ENCODE measurements at regions not wholly inside any gene's neighbourhood (a gene's known extent, or its start where the extent isn't known, plus 50 kb on each side); places are given as distances from the start of the nearest gene placed in this dataset.
A peak's percentile ranks its signal among the peaks of the same experiment; 100 is the strongest.
"Not testable (repeated sequence)": the region's sequence is repeated elsewhere in the genome, so short reads cannot be mapped to it uniquely, and the experiment has no call there.

DNA sequence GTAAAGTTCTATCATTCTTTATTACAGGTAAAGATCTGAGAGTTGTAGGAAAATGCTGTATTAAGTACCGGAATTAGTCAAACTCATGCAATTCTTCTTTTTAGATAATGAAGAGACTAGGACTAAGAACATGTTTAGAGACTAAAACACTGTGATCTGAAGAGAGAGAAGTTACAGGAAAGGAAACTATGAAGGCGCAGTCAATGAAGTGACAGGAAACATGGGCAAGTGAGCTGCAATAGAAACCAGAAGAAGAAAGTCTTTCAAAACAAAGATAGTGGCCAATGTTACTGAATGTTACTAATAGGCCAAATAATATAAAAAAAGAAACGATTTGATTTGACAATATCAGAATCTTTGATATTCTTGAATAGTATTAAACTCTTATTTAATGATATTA lies 659.4 kb upstream of the RGS18 start:
- DNase-seq (ENCODE audit: low spot score in 2 of 2, unreplicated experiment in 2 of 2), result no peak
- H3K36me3 Mint-ChIP-seq, result no peaks in the 10 kb centered on the region
- H3K27ac Mint-ChIP-seq, result no peak overlapping the region
- no peak for TF ChIP-seq CTCF (IDR thresholded peaks at IDR 0.05; ENCODE audit: unreplicated experiment)
- H3K4me1 Mint-ChIP-seq, result peaks cover 7% of the 10 kb centered on the region
- H3K27me3 Mint-ChIP-seq (ENCODE audit: low read depth), result peaks cover 7% of the 10 kb centered on the region
- no peaks in the 10 kb centered on the region for H3K9me3 Mint-ChIP-seq
- no peak overlapping the region for H3K4me3 Mint-ChIP-seq

DNA sequence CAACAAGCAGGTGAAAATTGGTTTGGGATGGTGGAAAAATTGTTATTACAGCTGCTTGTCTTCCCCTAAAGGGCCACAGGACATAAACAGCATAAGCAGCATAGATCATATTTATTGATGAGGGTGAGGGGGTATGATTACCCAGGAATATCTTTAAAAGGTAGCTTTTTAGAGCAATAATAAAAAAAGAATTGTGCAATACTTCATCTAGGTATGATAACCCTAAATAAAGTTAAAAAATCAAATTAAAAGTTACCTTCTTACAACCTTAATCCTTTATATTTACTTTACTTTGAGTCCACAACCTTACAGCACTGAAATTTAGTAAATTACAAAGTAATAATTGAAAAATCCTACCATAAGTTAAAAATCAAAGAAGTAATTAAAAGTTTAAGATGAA lies 653.3 kb upstream of the RGS18 start:
- Mint-ChIP-seq H3K4me1 (no peaks in the 10 kb centered on the region), H3K9me3 (peaks cover 4% of the 10 kb centered on the region), H3K4me3 (no peak overlapping the region), H3K36me3 (no peaks in the 10 kb centered on the region), H3K27me3 (ENCODE audit: low read depth) (peaks cover 5% of the 10 kb centered on the region), H3K27ac (no peak overlapping the region)
- TF ChIP-seq CTCF (IDR thresholded peaks at IDR 0.05; ENCODE audit: unreplicated experiment), result no peak
- no peak for DNase-seq (ENCODE audit: low spot score in 2 of 2, unreplicated experiment in 2 of 2)

GRCh38 chr1:191508239-191508638 lies 650.0 kb upstream of the RGS18 start:
- TF ChIP-seq CTCF (IDR thresholded peaks at IDR 0.05; ENCODE audit: unreplicated experiment), result no peak
- DNase-seq (ENCODE audit: low spot score in 2 of 2, unreplicated experiment in 2 of 2), result no peak
- no peaks in the 10 kb centered on the region for H3K4me1 Mint-ChIP-seq
- peaks cover 5% of the 10 kb centered on the region for H3K36me3 Mint-ChIP-seq
- peaks cover 18% of the 10 kb centered on the region for H3K9me3 Mint-ChIP-seq
- H3K27me3 Mint-ChIP-seq (ENCODE audit: low read depth), result no peaks in the 10 kb centered on the region
- no peak overlapping the region for H3K27ac Mint-ChIP-seq
- H3K4me3 Mint-ChIP-seq, result no peak overlapping the region

- H3K4me1 Mint-ChIP-seq; H3K36me3 Mint-ChIP-seq; H3K4me3 Mint-ChIP-seq; H3K27me3 Mint-ChIP-seq (ENCODE audit: low read depth); DNase-seq (ENCODE audit: low spot score in 2 of 2, unreplicated experiment in 2 of 2); H3K27ac Mint-ChIP-seq: not testable (repeated sequence)
- peaks cover 25% of the 10 kb centered on the region for H3K9me3 Mint-ChIP-seq
These were observed 646.8 kb upstream of the RGS18 start for GRCh38 chr1:191511480-191511879.

GRCh38 chr1:191517826-191518225 lies 640.4 kb upstream of the RGS18 start:
- H3K4me1 Mint-ChIP-seq, result peaks cover 4% of the 10 kb centered on the region
- H3K27me3 Mint-ChIP-seq (ENCODE audit: low read depth), result no peaks in the 10 kb centered on the region
- H3K36me3 Mint-ChIP-seq, result peaks cover under 1% of the 10 kb centered on the region
- H3K9me3 Mint-ChIP-seq, result peaks cover 11% of the 10 kb centered on the region
- no peak overlapping the region for H3K27ac Mint-ChIP-seq
- H3K4me3 Mint-ChIP-seq, result no peak overlapping the region
- TF ChIP-seq CTCF (IDR thresholded peaks at IDR 0.05; ENCODE audit: unreplicated experiment), result peak; percentile 26
- no peak for DNase-seq (ENCODE audit: low spot score in 2 of 2, unreplicated experiment in 2 of 2)

DNA sequence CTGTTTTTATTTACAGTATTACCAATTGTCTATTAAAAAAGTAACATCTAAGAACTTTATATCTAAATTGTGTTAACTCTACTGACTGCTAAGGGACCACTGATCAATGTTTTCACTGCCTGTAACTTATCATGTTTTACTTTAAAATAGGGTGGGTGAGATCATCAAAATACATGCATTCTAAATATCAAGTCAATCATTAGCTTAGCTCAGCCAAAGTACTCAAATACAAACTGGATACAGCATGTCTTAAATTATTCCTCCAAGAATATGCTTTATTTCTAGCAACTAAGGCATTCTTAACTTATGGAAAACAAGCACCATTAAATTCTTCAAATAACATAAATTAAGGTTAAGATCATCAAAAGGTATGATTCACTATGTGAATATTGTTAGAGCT lies 638.7 kb upstream of the RGS18 start:
- no peaks in the 10 kb centered on the region for H3K36me3 Mint-ChIP-seq
- H3K27ac Mint-ChIP-seq, result no peak overlapping the region
- DNase-seq (ENCODE audit: low spot score in 2 of 2, unreplicated experiment in 2 of 2), result no peak
- no peak for TF ChIP-seq CTCF (IDR thresholded peaks at IDR 0.05; ENCODE audit: unreplicated experiment)
- no peak overlapping the region for H3K4me3 Mint-ChIP-seq
- H3K4me1 Mint-ChIP-seq, result peaks cover 4% of the 10 kb centered on the region
- H3K27me3 Mint-ChIP-seq (ENCODE audit: low read depth), result no peaks in the 10 kb centered on the region
- H3K9me3 Mint-ChIP-seq, result no peaks in the 10 kb centered on the region
